Caco-2 (cell line): ENCODE measurements at regions not wholly inside any gene's neighbourhood (a gene's known extent, or its start where the extent isn't known, plus 50 kb on each side); places are given as distances from the start of the nearest gene placed in this dataset.

Experiments
- BruUV-seq: library from RNA; stranded (reverse); fragments of 400-500 nt; replicated peaks from 2 replicates; lab custom pipeline; 2021; lab: Mats Ljungman, UMichigan
- CTCF ChIA-PET: fragments of 300-600 bp; sonication (Branson Sonifier 250); formaldehyde crosslinking; loops from one replicate; lab custom pipeline; 2022; ENCODE audit warnings: antibody characterized with exemption; lab: Charles Lee
- POLR2A ChIA-PET: fragments of 300-600 bp; sonication (Branson Sonifier 250); formaldehyde crosslinking; loops from one replicate; lab custom pipeline; 2022; ENCODE audit warnings: antibody characterized with exemption; lab: Charles Lee
- DNase-seq, 2 experiments: peaks; one replicate each; pipeline versions ENCODE4 v3.0.0 to v3.0.0-alpha.2; 2020 to 2022
- H3K27me3 ChIP-seq: replicated peaks from 2 replicates; pipeline ENCODE4 v1.6.0; 2011; ENCODE audit warnings: low read length; ENCODE audit not compliant: control insufficient read depth, insufficient read depth
- H3K36me3 ChIP-seq: 2 replicates; pipeline ENCODE4 v1.5.1; 2011; ENCODE audit warnings: low read length; ENCODE audit not compliant: control insufficient read depth, insufficient read depth
- H3K4me1 ChIP-seq: fragments of 250-450 bp; sonication (Bioruptor Pico); 2 replicates; pipeline ENCODE4 v1.5.1; 2020; ENCODE audit warnings: mild to moderate bottlenecking
- H3K4me3 ChIP-seq: 2 replicates; pipeline ENCODE4 v1.5.1; 2011; ENCODE audit warnings: low read depth, mild to moderate bottlenecking, control low read depth, low read length
- H3K9me3 ChIP-seq: fragments of 250-450 bp; sonication (Bioruptor Pico); 2 replicates; pipeline ENCODE4 v1.5.1; 2020; ENCODE audit warnings: mild to moderate bottlenecking, moderate library complexity
- H3K27ac Mint-ChIP-seq: one replicate; pipeline ENCODE4 v1.8.0; 2022; ENCODE audit warnings: mixed read lengths; ENCODE audit not compliant: unreplicated experiment
- H3K27me3 Mint-ChIP-seq: one replicate; pipeline ENCODE4 v1.8.0; 2022; ENCODE audit warnings: mixed read lengths; ENCODE audit not compliant: insufficient read depth, unreplicated experiment
- H3K36me3 Mint-ChIP-seq: one replicate; pipeline ENCODE4 v1.8.0; 2022; ENCODE audit warnings: mild to moderate bottlenecking, mixed read lengths; ENCODE audit not compliant: insufficient read depth, unreplicated experiment
- H3K4me1 Mint-ChIP-seq: one replicate; pipeline ENCODE4 v1.8.0; 2022; ENCODE audit warnings: low read depth, mixed read lengths; ENCODE audit not compliant: unreplicated experiment
- H3K4me3 Mint-ChIP-seq: one replicate; pipeline ENCODE4 v1.8.0; 2022; ENCODE audit warnings: mild to moderate bottlenecking, moderate library complexity, mixed read lengths; ENCODE audit not compliant: unreplicated experiment
- H3K9me3 Mint-ChIP-seq: one replicate; pipeline ENCODE4 v1.8.0; 2022; ENCODE audit warnings: mixed read lengths; ENCODE audit not compliant: unreplicated experiment
- CTCF ChIP-seq, 2 experiments: fragments of 200-600 bp in 1 of 2; IDR thresholded peaks; 1 replicate in 1 of 2; 2 replicates in 1 of 2; pipeline versions ENCODE4 v1.5.1 to v1.8.0; 2011 to 2022; ENCODE audit warnings: antibody characterized with exemption in 1 of 2, control low read depth in 1 of 2, inconsistent platforms in 1 of 2, low read depth in 1 of 2, low read length in 1 of 2, mild to moderate bottlenecking in 1 of 2, moderate library complexity in 1 of 2; ENCODE audit not compliant: insufficient read depth in 1 of 2, severe bottlenecking in 1 of 2, unreplicated experiment in 1 of 2
- intact Hi-C: fragments of 100-400 bp; cut with micrococcal nuclease; formaldehyde crosslinking; loops from one replicate; pipeline ENCODE4 v1.10.0; 2022; ENCODE audit not compliant: unreplicated experiment

DNA sequence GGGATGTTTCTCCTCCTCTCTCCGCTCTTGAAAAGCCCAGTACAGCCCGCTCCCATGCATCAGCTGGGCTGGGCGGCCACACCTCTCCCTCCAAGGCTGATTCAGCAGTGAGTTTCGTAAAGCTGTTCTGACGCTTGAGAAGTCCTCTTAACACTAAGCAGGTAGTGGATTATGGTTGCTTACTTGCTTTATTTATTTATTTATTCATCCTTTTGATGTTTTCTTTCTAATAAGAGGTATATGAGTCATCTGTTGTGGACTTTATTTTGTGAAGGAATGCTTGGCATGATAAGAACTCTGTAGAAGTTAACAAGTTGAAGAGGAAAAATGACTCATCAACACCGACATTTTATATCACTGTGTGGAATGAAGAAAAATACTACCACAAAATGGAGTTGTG lies 285.0 kb downstream of the SQOR start:
- no peaks in the 10 kb centered on the region for H3K27me3 Mint-ChIP-seq
- no TSS peak for BruUV-seq
- Histone ChIP-seq H3K4me1 (peaks cover 22% of the 10 kb centered on the region), H3K36me3 (no peaks in the 10 kb centered on the region), H3K9me3 (peaks cover 10% of the 10 kb centered on the region), H3K27me3 (no peaks in the 10 kb centered on the region), H3K4me3 (no peak overlapping the region)
- DNase-seq = peak in 1 of 2 experiments; percentile 24
- POLR2A ChIA-PET = no interaction called here
- intact Hi-C loops = no loop called here
- H3K9me3 Mint-ChIP-seq = peaks cover 54% of the 10 kb centered on the region
- peaks cover 8% of the 10 kb centered on the region for H3K36me3 Mint-ChIP-seq
- CTCF ChIA-PET = no interaction called here
- H3K4me1 Mint-ChIP-seq = peaks cover 15% of the 10 kb centered on the region
- TF ChIP-seq CTCF (IDR thresholded peaks at IDR 0.05; ENCODE audit: insufficient read depth in 1 of 2, low read depth in 1 of 2, low read length in 1 of 2, severe bottlenecking in 1 of 2, unreplicated experiment in 1 of 2) = no peak
- H3K4me3 Mint-ChIP-seq = no peak overlapping the region
- peak overlapping the region; percentile 65 for H3K27ac Mint-ChIP-seq

DNA sequence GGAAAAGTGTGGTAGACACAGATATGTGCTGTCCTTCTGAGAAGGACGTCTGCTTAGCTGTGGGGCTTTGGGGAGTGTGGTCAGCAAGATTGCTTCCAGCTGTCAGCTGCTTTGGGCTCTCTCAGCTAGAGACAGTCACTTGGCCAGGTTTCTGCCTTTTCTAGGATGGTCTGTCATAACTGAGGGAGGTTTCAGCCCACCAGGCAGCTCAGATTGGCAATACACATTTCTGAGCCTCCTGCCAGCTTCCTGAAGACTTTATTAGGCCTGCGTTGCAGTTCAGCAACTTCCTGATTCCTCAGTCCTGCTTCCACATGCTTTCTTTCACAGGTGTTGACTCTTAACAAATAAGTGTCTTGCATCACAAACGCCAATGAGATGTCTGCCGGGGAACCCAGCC lies 286.5 kb downstream of the SQOR start:
- H3K9me3 Mint-ChIP-seq = peaks cover 46% of the 10 kb centered on the region

GRCh38 chr15:45921978-45922377 lies 287.1 kb downstream of the SQOR start:
- peaks cover 8% of the 10 kb centered on the region for H3K36me3 Mint-ChIP-seq
- H3K9me3 Mint-ChIP-seq = peaks cover 40% of the 10 kb centered on the region
- DNase-seq = no peak
- H3K4me1 ChIP-seq = peaks cover 22% of the 10 kb centered on the region
- no peaks in the 10 kb centered on the region for H3K27me3 ChIP-seq
- no peak for TF ChIP-seq CTCF (IDR thresholded peaks at IDR 0.05; ENCODE audit: insufficient read depth in 1 of 2, low read depth in 1 of 2, low read length in 1 of 2, severe bottlenecking in 1 of 2, unreplicated experiment in 1 of 2)
- H3K4me3 Mint-ChIP-seq = no peak overlapping the region
- POLR2A ChIA-PET = no interaction called here
- no peaks in the 10 kb centered on the region for H3K36me3 ChIP-seq
- H3K27ac Mint-ChIP-seq = peak overlapping the region; percentile 50
- no peak overlapping the region for H3K4me3 ChIP-seq
- no TSS peak for BruUV-seq
- no peaks in the 10 kb centered on the region for H3K27me3 Mint-ChIP-seq
- CTCF ChIA-PET = no interaction called here
- H3K9me3 ChIP-seq = peaks cover 10% of the 10 kb centered on the region
- intact Hi-C loops = loop anchor here (1.0 kb wide), 1 partner anchor 21 kb away; no protein-coding TSS in a partner anchor
- peaks cover 15% of the 10 kb centered on the region for H3K4me1 Mint-ChIP-seq

More for the DNA sequence above, 286.5 kb downstream of the SQOR start:
- Mint-ChIP-seq H3K4me3 (no peak overlapping the region), H3K27ac (peak overlapping the region; percentile 50), H3K4me1 (peaks cover 15% of the 10 kb centered on the region), H3K27me3 (no peaks in the 10 kb centered on the region), H3K36me3 (peaks cover 8% of the 10 kb centered on the region)
- TF ChIP-seq CTCF (IDR thresholded peaks at IDR 0.05; ENCODE audit: insufficient read depth in 1 of 2, low read depth in 1 of 2, low read length in 1 of 2, severe bottlenecking in 1 of 2, unreplicated experiment in 1 of 2) = no peak
- H3K4me3 ChIP-seq = no peak overlapping the region
- BruUV-seq = no TSS peak
- ChIA-PET CTCF (no interaction called here), POLR2A (no interaction called here)
- H3K27me3 ChIP-seq = no peaks in the 10 kb centered on the region
- intact Hi-C loops = loop anchor here (1.0 kb wide), 1 partner anchor 22 kb away; no protein-coding TSS in a partner anchor
- peak; percentile 54 to 60 for DNase-seq
- peaks cover 10% of the 10 kb centered on the region for H3K9me3 ChIP-seq
- no peaks in the 10 kb centered on the region for H3K36me3 ChIP-seq
- H3K4me1 ChIP-seq = peaks cover 22% of the 10 kb centered on the region
